ENCODE measurements at regions not wholly inside any gene's neighbourhood (a gene's known extent, or its start where the extent isn't known, plus 50 kb on each side); places are given as distances from the start of the nearest gene placed in this dataset.

DNA sequence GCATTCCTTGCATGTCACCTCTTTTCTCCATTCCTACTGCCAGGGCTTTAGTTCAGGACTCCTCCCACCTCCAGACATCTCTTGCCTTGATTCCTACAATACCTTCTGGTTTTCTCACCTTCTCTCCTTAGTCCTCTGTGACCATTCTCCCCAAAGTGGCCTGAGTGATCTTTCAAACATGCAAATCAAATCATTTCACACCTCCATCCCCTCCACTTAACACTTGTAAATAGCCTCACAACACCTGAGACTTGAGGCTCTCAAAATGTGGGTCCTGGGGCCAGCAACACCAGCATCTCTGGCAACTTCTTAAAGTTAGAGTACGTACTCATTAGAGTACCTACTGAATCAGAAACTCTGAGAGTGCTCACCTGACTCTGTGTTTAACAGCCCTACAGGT lies 68.4 kb downstream of the RTL9 start:
- Histone ChIP-seq H3F3A (replicated peaks; ENCODE audit: insufficient read depth) (no peaks in the 10 kb centered on the region), H3K79me2 (ENCODE audit: insufficient read depth) (no peaks in the 10 kb centered on the region), H3K36me3 (replicated peaks in 1 of 2; ENCODE audit: control insufficient read depth in 1 of 2, insufficient read depth in 2 of 2, low read length in 1 of 2) (no peaks in the 10 kb centered on the region), H3K27me3 (ENCODE audit: insufficient read depth) (peaks cover 20% of the 10 kb centered on the region; the same call in 1 of the 2 replicates), H3K9ac (no peak overlapping the region), H2AFZ (ENCODE audit: low read depth) (no peak overlapping the region), H3K4me3 (ENCODE audit: low read depth in 2 of 2, low read length in 1 of 2) (no peak overlapping the region), H4K20me1 (ENCODE audit: insufficient read depth) (no peaks in the 10 kb centered on the region), H3K9me3 (no peaks in the 10 kb centered on the region), H3K4me2 (no peak overlapping the region), H3K4me1 (ENCODE audit: control insufficient read depth in 1 of 2, insufficient read depth in 2 of 2, low read depth in 1 of 2, low read length in 1 of 2) (peaks cover 0 to 7% of the 10 kb centered on the region in 2 experiments; a peak in 2 of 4 replicates), H3K27ac (ENCODE audit: low read depth in 2 of 2, low read length in 1 of 2) (no peak overlapping the region), H3K9me2 (no peaks in the 10 kb centered on the region)
- ChIA-PET CTCF (interaction anchor here (1.2 to 2.0 kb wide), 2 partner anchors 8 to 16 kb away, joined by 3 to 5 read pairs; no protein-coding TSS in a partner anchor), POLR2A (no interaction called here)
- TF ChIP-seq YY1 (IDR thresholded peaks at IDR 0.05; ENCODE audit: low read depth) (no peak), RFX5 (IDR thresholded peaks at IDR 0.05; ENCODE audit: low read length) (no peak), RAD21 (IDR thresholded peaks at IDR 0.05; ENCODE audit: low read length) (no peak), POLR2AphosphoS5 (IDR thresholded peaks at IDR 0.05; ENCODE audit: low read depth, low read length) (no peak), TAF1 (IDR thresholded peaks at IDR 0.05; ENCODE audit: borderline replicate concordance, low read depth, low read length) (no peak), SMC3 (IDR thresholded peaks at IDR 0.05; ENCODE audit: low read depth, low read length) (no peak), CHD2 (IDR thresholded peaks at IDR 0.05; ENCODE audit: low read length, partially characterized antibody) (no peak), JUND (IDR thresholded peaks at IDR 0.05) (no peak), GATA2 (CRISPR knock-in tag; IDR thresholded peaks at IDR 0.05) (no peak), NRF1 (IDR thresholded peaks at IDR 0.05; ENCODE audit: low read depth, low read length) (no peak)
- TF ChIP-seq, protein P1, sequence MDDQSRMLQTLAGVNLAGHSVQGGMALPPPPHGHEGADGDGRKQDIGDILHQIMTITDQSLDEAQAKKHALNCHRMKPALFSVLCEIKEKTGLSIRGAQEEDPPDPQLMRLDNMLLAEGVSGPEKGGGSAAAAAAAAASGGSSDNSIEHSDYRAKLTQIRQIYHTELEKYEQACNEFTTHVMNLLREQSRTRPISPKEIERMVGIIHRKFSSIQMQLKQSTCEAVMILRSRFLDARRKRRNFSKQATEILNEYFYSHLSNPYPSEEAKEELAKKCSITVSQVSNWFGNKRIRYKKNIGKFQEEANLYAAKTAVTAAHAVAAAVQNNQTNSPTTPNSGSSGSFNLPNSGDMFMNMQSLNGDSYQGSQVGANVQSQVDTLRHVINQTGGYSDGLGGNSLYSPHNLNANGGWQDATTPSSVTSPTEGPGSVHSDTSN (IDR thresholded peaks at IDR 0.05): no peak
- 27% methylated on average over 1 of the region's 1 CpG for WGBS (ENCODE audit: low lambda C conversion rate)
- no peak for DNase-seq

DNA sequence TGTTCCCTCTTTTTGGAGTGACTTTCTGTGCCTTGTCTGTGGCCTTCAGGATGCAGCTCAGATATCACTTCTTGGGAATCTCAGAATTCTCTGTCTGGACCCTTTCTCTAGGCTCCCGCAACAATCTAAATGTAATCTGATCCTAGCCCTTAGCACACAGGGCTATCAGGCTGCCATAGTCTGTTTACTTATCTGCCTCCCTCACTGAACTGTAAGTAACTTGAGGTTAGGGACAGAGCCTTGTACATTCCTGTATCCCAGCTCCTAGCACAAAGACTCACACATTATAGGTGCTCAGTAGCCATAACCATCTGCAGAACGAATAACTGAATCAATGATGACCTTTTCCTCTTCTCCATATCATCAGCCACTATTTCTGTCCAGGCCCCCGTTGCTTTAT lies 69.5 kb downstream of the RTL9 start:
- no peak overlapping the region for H3K9ac ChIP-seq
- no peaks in the 10 kb centered on the region for H3K36me3 ChIP-seq (replicated peaks in 1 of 2; ENCODE audit: control insufficient read depth in 1 of 2, insufficient read depth in 2 of 2, low read length in 1 of 2)
- H3K27ac ChIP-seq (ENCODE audit: low read depth in 2 of 2, low read length in 1 of 2): no peak overlapping the region
- no peak overlapping the region for H3K4me2 ChIP-seq
- H3K79me2 ChIP-seq (ENCODE audit: insufficient read depth): no peaks in the 10 kb centered on the region
- WGBS (ENCODE audit: low lambda C conversion rate): 26% methylated on average over 3 of the region's 3 CpGs
- CTCF ChIA-PET: interaction anchor here (2.0 kb wide), 1 partner anchor 9 kb away, joined by 5 read pairs; no protein-coding TSS in a partner anchor
- H3F3A ChIP-seq (replicated peaks; ENCODE audit: insufficient read depth): no peaks in the 10 kb centered on the region
- H4K20me1 ChIP-seq (ENCODE audit: insufficient read depth): no peaks in the 10 kb centered on the region
- H3K9me3 ChIP-seq: no peaks in the 10 kb centered on the region
- no peak for DNase-seq
- H3K9me2 ChIP-seq: no peaks in the 10 kb centered on the region
- TF ChIP-seq EP300 (IDR thresholded peaks at IDR 0.05; ENCODE audit: borderline replicate concordance in 1 of 2, low read depth in 1 of 2, low read length in 1 of 2) (no peak), GATA2 (CRISPR knock-in tag; IDR thresholded peaks at IDR 0.05) (no peak), NRF1 (IDR thresholded peaks at IDR 0.05; ENCODE audit: low read depth, low read length) (no peak), POLR2AphosphoS5 (IDR thresholded peaks at IDR 0.05; ENCODE audit: low read depth, low read length) (no peak), FOSL2 (IDR thresholded peaks at IDR 0.05; ENCODE audit: borderline replicate concordance, low read depth) (no peak), GABPA (IDR thresholded peaks at IDR 0.05; ENCODE audit: low read depth) (no peak), TEAD4 (IDR thresholded peaks at IDR 0.05; ENCODE audit: borderline replicate concordance, insufficient read depth) (no peak), SIN3A (IDR thresholded peaks at IDR 0.05; ENCODE audit: borderline replicate concordance, low read depth, low read length) (no peak), CHD2 (IDR thresholded peaks at IDR 0.05; ENCODE audit: low read length, partially characterized antibody) (no peak), RAD21 (IDR thresholded peaks at IDR 0.05; ENCODE audit: low read length) (no peak), EZH2phosphoT487 (IDR thresholded peaks at IDR 0.05; ENCODE audit: borderline replicate concordance, low read depth) (no peak), FOXJ3 (CRISPR knock-in tag; IDR thresholded peaks at IDR 0.05) (no peak), YY1 (IDR thresholded peaks at IDR 0.05; ENCODE audit: low read depth) (no peak), MXI1 (IDR thresholded peaks at IDR 0.05; ENCODE audit: low read depth, low read length) (no peak)
- TF ChIP-seq, protein P2, sequence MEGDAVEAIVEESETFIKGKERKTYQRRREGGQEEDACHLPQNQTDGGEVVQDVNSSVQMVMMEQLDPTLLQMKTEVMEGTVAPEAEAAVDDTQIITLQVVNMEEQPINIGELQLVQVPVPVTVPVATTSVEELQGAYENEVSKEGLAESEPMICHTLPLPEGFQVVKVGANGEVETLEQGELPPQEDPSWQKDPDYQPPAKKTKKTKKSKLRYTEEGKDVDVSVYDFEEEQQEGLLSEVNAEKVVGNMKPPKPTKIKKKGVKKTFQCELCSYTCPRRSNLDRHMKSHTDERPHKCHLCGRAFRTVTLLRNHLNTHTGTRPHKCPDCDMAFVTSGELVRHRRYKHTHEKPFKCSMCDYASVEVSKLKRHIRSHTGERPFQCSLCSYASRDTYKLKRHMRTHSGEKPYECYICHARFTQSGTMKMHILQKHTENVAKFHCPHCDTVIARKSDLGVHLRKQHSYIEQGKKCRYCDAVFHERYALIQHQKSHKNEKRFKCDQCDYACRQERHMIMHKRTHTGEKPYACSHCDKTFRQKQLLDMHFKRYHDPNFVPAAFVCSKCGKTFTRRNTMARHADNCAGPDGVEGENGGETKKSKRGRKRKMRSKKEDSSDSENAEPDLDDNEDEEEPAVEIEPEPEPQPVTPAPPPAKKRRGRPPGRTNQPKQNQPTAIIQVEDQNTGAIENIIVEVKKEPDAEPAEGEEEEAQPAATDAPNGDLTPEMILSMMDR (IDR thresholded peaks at IDR 0.05): no peak
- TF ChIP-seq, protein P3, sequence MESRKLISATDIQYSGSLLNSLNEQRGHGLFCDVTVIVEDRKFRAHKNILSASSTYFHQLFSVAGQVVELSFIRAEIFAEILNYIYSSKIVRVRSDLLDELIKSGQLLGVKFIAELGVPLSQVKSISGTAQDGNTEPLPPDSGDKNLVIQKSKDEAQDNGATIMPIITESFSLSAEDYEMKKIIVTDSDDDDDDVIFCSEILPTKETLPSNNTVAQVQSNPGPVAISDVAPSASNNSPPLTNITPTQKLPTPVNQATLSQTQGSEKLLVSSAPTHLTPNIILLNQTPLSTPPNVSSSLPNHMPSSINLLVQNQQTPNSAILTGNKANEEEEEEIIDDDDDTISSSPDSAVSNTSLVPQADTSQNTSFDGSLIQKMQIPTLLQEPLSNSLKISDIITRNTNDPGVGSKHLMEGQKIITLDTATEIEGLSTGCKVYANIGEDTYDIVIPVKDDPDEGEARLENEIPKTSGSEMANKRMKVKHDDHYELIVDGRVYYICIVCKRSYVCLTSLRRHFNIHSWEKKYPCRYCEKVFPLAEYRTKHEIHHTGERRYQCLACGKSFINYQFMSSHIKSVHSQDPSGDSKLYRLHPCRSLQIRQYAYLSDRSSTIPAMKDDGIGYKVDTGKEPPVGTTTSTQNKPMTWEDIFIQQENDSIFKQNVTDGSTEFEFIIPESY (IDR thresholded peaks at IDR 0.05; ENCODE audit: borderline replicate concordance, low read depth): no peak
- peaks cover 31% of the 10 kb centered on the region; the same call in 1 of the 2 replicates for H3K27me3 ChIP-seq (ENCODE audit: insufficient read depth)
- H2AFZ ChIP-seq (ENCODE audit: low read depth): no peak overlapping the region
- H3K4me3 ChIP-seq (ENCODE audit: low read depth in 2 of 2, low read length in 1 of 2): no peak overlapping the region
- H3K4me1 ChIP-seq (ENCODE audit: control insufficient read depth in 1 of 2, insufficient read depth in 2 of 2, low read depth in 1 of 2, low read length in 1 of 2): peaks cover 0 to 12% of the 10 kb centered on the region in 2 experiments; a peak in 2 of 4 replicates
- POLR2A ChIA-PET: no interaction called here
